ENCODE measurements at regions not wholly inside any gene's neighbourhood (a gene's known extent, or its start where the extent isn't known, plus 50 kb on each side); places are given as distances from the start of the nearest gene placed in this dataset.
"Not testable (repeated sequence)": the region's sequence is repeated elsewhere in the genome, so short reads cannot be mapped to it uniquely, and the experiment has no call there.

DNA sequence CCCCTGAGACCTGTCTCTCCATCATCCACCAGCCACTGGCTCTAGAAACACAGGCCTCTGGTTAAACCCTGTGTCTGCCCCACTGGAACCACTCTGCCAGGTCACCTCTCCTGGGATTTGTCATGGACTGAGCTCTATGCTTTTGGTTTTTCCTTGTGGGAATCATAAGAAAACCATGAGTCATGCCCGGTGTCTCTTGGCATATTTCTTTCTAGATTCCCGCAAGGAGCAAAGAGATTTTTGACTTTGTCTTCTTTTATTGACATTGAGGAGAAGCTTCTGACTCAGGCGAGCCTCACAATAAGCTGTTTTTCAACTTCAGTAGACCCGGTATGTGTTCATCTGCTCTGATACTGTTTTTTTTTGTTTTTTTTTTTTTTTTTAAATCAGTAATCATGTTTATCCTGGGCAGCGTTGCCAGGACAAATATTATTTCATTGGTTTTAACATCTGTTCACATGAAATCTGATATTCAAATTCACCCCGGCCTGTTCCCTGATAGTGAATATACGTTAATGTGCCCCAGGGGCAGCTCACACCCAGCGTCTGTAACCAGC lies 207.1 kb downstream of the ACKR3 start:
- no peak for DNase-seq

DNA sequence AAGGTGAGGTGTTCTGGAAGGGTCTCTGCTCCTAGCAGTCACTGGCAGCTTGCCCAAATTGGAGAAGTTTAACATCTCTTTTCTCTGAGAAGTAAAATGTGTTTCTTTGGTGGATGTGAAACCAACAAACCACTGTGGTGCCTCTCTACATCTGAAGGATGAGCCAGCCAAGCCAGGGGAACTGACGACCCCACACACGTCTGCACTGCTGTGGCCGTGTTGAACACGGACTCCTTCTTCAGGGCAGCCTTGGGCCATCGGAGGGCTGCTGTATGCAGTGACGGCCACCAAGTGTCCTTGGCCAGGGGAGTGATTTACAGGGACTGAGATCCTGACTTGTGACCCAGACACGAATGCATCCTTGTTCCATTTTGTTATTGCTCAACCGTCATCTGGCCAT lies 207.8 kb downstream of the ACKR3 start:
- DNase-seq, result no peak

DNA sequence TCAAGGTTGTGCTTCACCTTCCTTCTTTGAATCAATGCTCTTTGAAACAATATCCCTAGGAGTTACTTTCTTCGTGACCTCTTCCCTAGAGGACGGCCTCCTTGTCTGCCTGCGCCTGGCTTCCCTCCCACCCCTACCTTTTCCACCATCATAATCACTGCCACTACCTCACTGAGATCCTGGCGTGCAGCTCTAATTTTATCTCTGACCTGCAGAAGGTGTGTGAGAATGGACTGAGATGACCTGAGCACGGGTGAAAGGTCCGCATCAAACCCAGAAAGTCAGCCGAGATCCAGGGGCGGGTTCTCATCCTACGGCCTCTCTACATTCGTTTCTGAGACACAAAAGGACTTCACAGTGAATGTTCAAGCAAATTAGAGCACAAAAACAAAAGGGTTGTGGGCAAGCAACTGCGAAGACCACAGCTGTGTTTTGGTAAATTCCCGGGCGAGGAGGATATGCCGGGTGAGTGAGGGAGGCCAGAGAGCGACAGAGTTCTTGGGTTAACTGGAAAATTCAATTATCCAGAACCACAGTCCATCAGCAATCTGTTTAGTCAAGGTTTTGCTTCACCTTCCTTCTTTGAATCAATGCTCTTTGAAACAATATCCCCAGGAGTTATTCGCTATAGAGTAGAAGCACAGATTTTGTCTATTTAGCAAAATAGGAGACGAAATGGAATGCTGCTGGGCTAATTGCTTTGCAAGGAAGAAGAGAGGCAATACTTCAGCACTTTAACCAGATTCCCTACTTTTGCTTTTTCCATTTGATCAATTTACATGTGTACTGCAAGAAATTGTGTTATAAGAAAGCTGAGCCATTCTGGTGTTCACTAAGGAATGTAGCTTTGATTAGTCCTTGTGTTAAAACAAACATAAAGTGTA lies 212.6 kb downstream of the ACKR3 start:
- DNase-seq, result no peak

DNA sequence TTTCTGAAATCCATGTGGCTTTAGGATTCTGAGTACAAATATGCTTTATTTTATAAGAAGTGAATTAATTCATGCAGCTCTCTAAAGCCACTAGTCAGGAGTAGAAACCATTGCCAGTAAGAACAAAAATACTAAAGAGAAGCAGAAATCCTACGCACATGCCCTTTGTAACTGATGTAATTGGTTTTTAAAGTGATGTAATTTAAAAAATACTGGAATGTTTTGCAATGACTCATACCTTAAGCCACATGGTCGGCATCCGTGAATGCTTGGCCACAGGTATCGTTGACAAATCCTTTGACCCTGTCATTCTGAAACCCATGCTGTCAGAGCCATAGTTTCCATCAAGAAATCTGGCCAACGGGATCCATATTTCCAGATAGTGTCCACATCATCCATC lies 213.3 kb downstream of the ACKR3 start:
- no peak for DNase-seq

DNA sequence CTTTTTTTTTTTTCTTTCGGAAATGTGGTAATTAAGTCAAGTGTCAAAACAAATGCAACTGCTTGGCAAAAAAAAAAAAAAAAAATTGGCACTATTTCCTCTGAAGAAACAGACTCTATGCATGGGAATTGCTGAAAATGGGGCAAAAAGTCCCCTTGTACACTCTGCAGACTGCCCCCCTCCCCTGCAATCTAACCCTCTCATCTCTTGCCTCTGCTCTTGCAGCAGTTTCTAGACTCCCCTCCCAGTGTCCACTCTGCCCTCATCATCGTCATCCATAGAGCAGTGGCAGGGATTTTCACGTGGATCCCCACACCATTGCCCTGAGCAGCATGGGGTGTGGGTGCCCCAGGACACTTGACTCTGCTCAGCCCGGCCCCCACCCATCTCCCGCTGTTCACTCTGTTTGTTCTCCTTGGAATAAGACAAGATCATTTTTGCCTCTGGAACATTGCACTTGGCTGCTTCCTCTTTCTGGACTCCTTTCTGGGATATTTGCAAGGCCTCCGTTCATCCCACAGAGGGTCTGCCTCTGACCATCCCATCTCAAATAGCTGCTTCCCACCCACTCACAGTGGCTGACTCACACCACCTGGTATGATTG lies 213.9 kb downstream of the ACKR3 start:
- no peak for DNase-seq

DNA sequence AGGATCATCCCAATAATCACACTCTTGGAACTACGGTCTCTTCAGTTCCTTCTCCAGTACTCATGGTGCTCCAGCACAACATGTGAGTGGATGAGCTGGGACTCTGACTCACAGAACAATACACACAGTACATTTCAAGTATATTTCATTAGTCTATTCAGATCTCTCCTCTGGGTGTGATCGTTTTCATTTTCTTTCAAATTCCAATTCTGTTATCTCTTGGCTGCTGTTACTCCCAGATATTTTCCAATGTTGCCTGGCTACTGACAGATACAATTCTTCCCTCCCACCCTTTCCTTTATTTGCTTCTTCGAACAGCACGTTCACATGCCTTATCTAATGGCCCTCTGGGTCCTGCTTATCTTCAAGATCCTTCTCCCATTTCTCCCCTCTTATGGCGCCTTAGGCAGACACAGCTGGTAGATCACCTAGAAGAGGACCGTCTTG lies 216.0 kb downstream of the ACKR3 start:
- DNase-seq, result no peak

DNA sequence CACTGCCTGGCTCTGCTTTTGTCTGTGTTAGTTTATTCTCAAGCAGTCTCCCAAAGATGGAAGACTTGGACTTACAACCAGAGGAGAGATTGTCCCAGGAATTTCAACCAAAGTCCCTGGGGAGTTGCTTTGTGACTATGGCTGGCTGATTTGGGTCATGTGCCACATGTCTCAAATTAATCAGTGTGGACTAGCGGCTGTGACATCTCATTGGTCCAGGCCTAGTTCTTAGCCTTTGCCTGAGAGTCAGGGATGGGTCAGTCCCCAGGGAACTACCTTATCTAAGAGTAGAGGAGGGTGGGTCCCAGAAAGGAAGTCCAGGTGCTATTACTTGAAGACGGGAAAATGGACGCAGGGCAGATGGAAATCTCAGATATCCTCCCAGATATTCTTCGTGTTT lies 217.1 kb downstream of the ACKR3 start:
- DNase-seq, result no peak

DNA sequence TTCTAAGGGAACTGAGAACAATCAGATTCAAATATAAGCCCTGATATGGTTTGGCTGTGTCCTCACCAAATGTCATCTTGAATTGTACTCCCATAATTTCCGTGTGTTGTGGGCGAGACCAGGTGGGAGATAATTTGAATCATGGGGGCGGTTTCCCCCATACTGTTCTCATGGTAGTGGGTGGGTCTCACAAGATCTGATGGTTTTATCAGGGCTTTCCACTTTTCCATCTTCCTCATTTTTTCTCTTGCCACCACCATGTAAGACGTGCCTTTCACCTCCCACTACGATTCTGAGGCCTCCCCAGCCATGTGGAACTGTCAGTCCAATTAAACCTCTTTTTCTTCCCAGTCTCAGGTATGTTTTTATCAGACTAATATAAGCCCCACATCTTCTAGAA lies 217.8 kb downstream of the ACKR3 start:
- not testable (repeated sequence) for DNase-seq

DNA sequence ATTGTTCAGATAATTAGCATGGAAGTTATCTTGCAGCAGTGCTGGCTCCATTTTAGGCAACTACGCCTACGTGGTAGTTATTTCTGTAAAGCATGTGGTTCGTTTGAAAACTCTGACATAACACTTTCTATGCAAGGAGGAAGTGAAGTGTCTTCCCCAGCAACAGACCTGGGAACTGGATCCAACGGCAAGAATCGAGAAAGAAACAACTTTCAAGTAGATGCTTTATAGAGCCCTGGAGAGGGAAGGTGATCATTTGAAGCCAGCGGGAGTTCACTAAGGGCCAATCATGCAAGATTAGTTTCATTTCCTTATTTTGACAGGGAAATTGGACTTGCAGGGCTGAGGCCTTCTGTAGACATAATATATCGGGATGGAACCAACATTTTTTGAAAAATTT lies 218.3 kb downstream of the ACKR3 start:
- DNase-seq, result no peak

DNA sequence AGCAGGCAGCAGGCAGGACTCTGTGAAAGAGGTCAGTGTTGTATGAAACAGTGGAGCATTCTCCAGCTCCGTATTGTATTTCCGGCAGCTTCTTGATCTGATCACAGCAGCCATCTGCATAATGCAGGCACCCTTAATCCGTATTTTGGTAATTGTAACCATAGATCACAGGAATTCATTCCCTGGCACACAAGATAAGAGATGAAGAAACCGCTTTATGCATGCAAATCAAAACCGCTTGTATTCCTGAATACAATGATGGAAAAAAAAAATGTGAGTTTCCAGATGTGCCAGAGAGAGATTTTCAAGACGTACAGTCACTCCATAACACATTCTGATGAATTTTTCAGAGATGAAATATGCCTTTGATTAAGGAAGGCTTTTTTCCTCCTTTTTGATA lies 221.3 kb downstream of the ACKR3 start:
- no peak for DNase-seq

DNA sequence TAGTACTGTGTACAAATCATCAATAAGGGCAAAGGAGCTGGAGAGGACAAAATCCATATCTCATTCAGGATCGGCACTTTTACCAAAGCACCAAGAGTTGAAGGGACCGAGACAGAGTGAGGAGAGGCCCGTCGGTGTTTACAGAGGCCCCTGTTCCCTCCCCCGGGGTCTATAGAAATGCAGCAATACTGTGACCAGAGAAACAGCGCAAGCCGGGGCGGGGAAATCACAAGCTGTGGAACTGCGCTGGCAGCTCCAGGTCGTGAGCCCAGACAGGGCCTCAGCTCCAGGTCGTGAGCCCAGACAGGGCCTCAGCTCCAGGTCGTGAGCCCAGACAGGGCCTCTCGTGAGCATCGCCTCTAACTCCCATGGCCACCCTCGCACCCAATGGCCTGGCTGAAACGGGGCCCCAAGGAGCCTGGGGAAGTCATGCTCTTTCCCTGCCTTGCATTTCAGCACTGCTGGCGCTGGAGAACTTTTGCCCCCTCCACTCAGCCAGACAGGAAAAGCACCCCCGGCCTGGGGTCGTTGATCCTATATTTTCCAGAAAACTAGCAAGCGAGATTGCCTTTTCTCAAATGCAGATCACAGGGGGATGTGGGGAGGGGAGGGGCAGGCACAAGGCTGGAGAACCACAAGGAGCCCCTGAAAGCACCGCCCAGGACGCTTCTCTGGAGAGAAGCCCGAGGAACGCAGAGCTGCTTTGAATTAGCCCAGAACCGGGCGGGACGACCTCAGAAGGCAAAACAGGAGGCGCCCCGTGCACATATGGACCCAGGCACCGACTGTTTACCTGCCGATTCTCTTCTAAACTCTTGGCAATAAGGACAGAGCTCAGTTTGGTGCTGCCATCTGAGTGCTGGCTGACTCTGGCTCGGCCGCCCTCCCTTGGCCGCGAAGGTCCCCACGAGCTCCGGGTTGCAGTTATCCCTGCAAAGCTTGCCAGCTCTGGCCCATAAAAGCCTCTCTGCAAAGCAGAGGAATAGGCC lies 223.7 kb downstream of the ACKR3 start:
- no peak for DNase-seq

DNA sequence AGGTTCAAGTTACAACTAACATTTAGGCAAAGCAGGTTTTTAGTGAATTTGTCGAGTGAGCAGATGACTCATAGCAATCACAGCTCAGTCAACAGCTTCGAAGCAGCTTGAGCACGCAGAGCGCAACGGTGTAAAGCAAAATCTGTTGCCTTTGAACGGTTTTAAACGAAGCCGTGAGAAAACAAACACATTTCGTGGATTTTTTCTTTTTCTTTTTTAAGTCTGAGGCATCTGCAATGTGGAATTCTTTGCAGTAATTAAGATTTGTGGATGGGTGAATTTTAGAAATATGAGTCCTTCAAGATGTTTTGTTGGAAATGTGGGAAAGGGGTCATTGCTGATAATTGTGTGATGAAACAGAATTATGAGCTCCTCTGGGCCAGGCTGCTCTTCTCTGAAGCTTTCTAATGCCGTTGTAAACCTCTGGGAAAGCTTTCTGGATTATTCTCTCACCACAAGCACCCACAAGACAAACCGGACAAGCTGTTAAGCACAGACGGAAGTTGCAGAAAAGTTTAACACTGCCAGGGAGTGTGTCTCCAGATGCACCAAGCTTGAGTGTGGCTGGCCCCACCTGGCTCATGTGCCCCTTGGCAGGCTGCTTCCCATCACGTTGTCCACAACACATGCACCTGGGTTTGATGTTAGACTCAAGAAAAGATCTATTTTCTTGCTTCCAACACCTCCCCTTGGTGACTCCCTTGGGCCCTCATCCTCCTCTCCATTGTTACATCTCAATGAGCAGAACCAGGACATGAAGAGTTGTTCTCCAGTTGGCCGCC lies 224.7 kb downstream of the ACKR3 start:
- DNase-seq, result no peak

DNA sequence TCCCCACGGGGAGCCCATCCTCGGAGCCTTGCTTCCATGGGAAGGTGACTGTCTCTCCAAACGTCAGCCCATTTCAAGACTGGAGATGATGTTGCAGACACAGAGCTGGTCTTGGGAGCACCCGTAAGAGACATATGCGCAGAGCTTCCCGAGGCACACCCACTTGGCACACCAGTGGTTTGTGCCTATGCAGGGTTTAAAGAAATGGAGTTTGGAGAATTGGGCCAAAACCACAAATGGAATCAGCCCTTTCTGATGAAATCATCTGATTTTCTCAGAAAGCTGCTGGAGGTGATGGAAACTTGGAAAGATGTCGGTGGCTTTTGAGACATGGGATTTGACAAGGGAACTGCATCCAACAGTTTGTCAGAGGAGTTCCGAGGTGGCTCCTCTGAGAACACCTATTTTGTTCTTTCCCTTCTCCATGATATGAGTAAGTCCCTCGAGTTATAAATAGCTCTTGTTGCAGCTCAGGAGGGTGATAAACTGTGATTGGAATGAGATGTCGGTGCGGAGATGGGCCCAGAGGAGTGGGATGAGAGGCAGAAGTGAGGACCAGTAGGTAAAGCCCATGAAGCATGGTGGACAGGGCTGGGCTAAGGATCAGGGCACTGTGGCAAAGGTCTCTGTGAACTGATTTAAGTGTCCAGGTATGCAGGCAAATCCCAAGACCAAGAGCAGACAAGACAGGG lies 225.7 kb downstream of the ACKR3 start:
- no peak for DNase-seq

DNA sequence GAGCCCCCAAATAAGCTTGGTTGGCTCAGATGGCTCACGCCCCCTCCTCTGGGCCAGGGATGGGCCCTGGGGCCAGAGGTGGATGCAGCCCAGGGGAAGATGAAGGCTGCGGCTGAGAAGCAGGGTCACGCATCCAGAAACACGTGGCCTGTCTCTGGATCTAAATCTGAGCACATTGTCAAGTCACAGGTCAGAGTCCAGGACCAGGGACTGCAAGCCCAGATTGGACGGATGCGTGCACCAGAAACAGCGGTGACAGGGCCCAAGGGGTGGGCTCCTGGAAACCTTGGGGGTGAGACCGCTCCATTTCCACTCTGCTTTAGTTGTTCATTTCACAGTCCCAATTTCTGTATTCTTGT lies 226.2 kb downstream of the ACKR3 start:
- no peak for DNase-seq

DNA sequence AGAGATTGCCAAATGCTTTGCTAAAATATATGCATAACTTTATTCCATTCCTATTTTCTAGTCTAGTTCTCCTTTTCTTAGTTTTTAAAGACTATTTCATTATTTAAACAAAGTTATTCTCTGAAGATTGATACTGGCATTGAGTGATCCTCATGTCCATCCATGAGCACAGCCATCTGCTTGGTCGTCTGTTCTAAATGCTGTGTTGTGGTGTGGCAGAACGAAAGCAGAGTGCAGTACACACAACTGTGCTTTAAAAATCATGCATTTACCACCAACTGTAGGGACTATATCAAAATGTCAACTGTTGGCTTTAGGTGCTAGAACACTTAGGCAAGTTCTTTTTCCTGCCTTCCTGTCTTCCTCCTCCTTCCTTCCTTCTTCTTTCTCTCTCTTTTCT lies 226.6 kb downstream of the ACKR3 start:
- DNase-seq, result no peak

DNA sequence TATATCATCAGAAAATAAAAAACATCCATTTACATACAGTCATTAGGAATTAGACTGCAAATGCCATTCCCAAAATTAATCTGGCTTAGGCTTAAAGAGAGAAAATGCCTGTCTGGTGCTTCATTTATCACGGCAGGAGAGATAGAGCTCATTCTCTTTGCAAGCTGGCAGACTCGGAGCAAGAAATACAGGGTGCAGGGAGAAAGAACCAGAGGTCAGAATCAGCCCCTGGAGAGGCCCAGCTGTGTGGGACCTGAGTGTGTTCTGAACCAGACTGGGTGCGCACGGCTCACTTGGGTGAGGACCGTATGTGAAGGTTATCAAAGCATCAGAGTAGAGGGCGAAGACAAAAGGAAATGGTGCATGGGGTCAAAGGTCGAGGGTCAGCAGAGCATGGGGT lies 227.8 kb downstream of the ACKR3 start:
- DNase-seq, result no peak

DNA sequence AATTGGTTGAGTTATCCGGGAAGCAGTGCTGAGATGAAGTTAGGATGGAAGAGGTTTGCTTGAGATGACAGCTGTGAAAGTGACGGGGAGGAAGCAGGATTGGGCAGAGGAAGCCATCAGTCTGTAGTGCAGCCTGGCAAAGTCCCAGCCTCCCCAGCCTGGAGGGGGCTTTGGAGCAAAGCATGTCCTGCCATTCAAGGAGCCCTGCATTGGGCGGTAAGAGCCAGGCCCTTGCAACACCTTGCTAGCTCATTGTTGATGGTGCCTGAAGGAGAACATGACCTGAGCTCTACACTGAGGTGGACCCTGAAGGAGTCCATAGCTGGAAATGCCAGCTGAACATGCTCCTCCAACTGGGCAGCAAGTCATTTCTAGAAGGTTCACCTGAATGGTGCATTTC lies 228.9 kb downstream of the ACKR3 start:
- no peak for DNase-seq

DNA sequence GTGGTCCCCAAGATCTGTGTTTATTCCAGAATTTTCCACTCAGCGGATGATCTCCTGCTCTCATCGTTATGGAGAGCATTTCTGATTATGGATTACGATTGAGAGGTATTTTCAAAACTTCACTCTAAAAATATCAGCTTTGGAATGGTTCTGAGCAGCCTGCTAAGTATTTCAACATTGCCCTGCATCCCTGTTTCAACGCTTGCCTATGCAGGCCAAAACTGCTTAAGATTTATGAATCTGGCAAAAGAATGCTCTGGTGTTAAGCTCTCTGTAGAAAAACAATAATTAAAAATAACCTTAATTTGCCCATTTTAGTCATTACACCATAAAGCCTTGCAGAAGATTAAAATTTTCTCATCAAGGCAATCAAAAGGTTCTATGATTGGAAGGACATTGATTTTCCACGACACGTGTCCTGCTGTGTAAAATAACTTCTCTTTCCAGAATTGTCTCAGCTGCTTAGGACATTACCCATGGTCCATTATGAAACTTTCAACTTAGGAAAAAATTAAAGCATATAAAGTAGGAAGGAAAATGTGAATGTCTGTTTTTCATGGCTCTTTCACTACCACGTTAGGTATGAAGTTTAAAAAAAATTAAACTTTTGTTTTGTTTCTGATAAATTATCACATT lies 229.9 kb downstream of the ACKR3 start:
- no peak for DNase-seq

DNA sequence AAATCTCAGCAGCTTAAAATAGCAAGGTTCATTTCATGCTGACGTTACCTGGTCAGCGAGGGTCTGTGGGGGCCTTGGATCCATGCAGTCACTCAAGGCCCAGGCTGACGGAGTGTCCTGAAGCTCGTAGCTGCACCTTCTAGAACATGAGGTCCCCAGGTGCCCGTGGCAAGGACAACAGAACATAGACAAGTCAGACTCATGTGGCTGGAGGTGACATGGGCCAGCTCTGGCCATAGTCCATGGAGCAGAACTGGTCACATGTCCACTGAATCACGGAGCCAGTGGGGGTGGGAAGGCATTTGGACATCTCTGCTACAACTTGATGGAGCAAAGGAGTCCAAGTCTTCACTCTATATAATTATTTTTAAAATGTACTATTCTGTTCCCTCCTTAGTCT lies 233.2 kb downstream of the ACKR3 start:
- DNase-seq, result no peak

DNA sequence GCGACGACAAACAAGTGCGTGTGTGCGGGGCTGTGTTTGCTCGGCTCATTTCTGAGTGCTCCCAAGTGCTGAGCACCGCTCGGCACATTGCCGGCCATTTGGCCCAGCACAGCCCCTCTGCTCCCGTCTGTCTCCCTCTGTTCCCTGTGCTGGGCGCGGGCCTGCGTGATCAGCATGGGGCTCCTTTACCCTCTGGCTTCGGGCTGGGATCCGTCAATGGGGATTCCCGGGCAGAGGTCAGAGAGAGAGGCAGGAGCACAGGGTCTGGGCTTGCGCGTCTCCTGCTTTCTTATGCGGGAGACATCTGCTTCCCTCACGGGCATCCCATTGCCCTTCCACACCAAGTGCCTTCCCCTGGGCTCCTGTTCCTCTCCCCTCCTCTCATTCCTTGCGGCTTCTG lies 234.0 kb downstream of the ACKR3 start:
- DNase-seq, result no peak

All from activated gamma-delta T cell treated with Interleukin-2 at 50 U/mL for 16 hours (primary cell).